Activated CD4-positive, alpha-beta memory T cell treated with anti-CD3 and anti-CD28 coated beads for 36 hours (primary cell): ENCODE measurements at regions not wholly inside any gene's neighbourhood (a gene's known extent, or its start where the extent isn't known, plus 50 kb on each side); places are given as distances from the start of the nearest gene placed in this dataset.

Source experiments
- CTCF ChIA-PET: fragments of 350-600 bp; sonication (Branson Sonifier 250); formaldehyde crosslinking; loops from one replicate; lab custom pipeline; 2021; ENCODE audit warnings: antibody characterized with exemption, inconsistent platforms; lab: Charles Lee
- POLR2A ChIA-PET: fragments of 350-600 bp; sonication (Branson Sonifier 250); formaldehyde crosslinking; loops from one replicate; lab custom pipeline; 2021; ENCODE audit warnings: antibody characterized with exemption; lab: Charles Lee
- DNase-seq: peaks from one replicate; pipeline ENCODE4 v3.0.0-alpha.2; 2020
- H3K27ac Mint-ChIP-seq: one replicate; pipeline ENCODE4 v1.8.0; 2021; ENCODE audit warnings: mixed read lengths
- H3K27me3 Mint-ChIP-seq: one replicate; pipeline ENCODE4 v1.8.0; 2021; ENCODE audit warnings: mixed read lengths
- H3K36me3 Mint-ChIP-seq: one replicate; pipeline ENCODE4 v1.8.0; 2021; ENCODE audit warnings: mixed read lengths
- H3K4me1 Mint-ChIP-seq: one replicate; pipeline ENCODE4 v1.8.0; 2021; ENCODE audit warnings: low read depth, mixed read lengths
- H3K4me3 Mint-ChIP-seq: one replicate; pipeline ENCODE4 v1.8.0; 2021; ENCODE audit warnings: mild to moderate bottlenecking, mixed read lengths
- H3K9me3 Mint-ChIP-seq: one replicate; pipeline ENCODE4 v1.8.0; 2021; ENCODE audit warnings: mixed read lengths
- intact Hi-C: fragments of 100-400 bp; cut with micrococcal nuclease; formaldehyde crosslinking; loops from one replicate; pipeline ENCODE4 v1.15.1; 2023

DNA sequence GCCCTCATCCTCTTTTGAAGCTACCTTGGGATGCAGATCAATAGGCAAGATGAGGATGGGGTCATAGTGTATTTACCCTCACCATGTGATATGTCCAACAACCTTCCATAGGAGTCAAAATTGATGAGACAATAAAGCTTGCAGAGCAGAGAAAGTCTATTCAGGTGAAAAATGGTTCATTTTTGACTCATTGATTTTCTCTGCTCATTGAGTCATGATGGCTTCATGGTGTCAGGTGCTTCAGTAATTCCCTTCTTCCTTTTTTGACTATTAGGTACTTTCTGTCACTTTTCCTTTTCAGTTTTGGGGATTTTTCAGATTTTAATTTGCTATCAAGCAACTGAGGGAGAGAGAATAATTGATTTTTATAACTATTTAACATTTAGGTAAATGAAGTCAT, 55.9 kb upstream of the IL2 start:
- ChIA-PET CTCF (interaction anchor here (1.3 to 1.4 kb wide), 2 partner anchors 29 to 66 kb away, joined by 3 to 6 read pairs; no protein-coding TSS in a partner anchor), POLR2A (interaction anchor here (0.6 to 2.4 kb wide), 7 partner anchors 26 to 306 kb away, joined by 3 to 8 read pairs (median 6); partner anchors contain the start of gene IL2)
- Mint-ChIP-seq H3K27me3 (peaks cover 2% of the 10 kb centered on the region), H3K36me3 (peaks cover 1% of the 10 kb centered on the region), H3K27ac (peak overlapping the region; percentile 76), H3K9me3 (no peaks in the 10 kb centered on the region), H3K4me1 (peaks cover 60% of the 10 kb centered on the region), H3K4me3 (peak overlapping the region; percentile 17)
- no peak for DNase-seq
- intact Hi-C loops: loop anchor here (1.0 kb wide), 2 partner anchors 28 to 41 kb away; no protein-coding TSS in a partner anchor

DNA sequence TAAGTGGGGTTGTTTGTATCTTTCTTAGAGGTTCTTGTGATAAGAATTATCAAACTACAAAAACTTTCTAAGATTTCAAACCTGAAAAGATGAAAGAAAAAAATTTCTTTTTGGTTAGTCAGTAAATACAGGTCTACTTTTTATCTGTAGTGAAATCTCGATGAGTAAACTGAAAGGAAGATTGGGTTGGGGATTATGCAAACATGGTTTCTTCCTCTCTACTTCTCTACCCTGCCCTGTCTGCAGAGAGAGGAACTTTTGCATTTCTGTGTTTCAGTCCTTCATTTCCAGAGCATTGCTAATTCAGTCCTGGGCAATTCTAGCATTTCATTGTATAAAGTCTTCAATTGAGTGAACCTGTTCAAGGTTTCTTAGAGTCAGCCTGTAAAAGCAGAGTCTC, 51.6 kb upstream of the IL2 start:
- POLR2A ChIA-PET: interaction anchor here (1.0 kb wide), 2 partner anchors 35 to 52 kb away, joined by 4 to 5 read pairs; partner anchors contain the start of gene IL2
- CTCF ChIA-PET: interaction anchor here (1.3 kb wide), 1 partner anchor 70 kb away, joined by 3 read pairs; no protein-coding TSS in a partner anchor
- intact Hi-C loops: loop anchor here (1.0 to 5.0 kb wide), 6 partner anchors 32 to 159 kb away; partner anchors contain the start of gene IL21

More for the DNA sequence above, 51.6 kb upstream of the IL2 start:
- H3K9me3 Mint-ChIP-seq: no peaks in the 10 kb centered on the region
- no peaks in the 10 kb centered on the region for H3K27me3 Mint-ChIP-seq
- H3K4me1 Mint-ChIP-seq: peaks cover 73% of the 10 kb centered on the region
- peak overlapping the region; percentile 59 for H3K4me3 Mint-ChIP-seq
- no peaks in the 10 kb centered on the region for H3K36me3 Mint-ChIP-seq
- H3K27ac Mint-ChIP-seq: peak overlapping the region; percentile 87
- no peak for DNase-seq
